Endothelial cell of umbilical vein (primary cell): ENCODE measurements at regions not wholly inside any gene's neighbourhood (a gene's known extent, or its start where the extent isn't known, plus 50 kb on each side); places are given as distances from the start of the nearest gene placed in this dataset.

Source experiments
- BruUV-seq: library from RNA; stranded (reverse); fragments of 400-500 nt; replicated peaks from 2 replicates; lab custom pipeline; 2021; lab: Mats Ljungman, UMichigan
- CTCF ChIA-PET: fragments of 300-600, 350-600 bp; sonication (Branson Sonifier 250); formaldehyde crosslinking; loops from one replicate; lab custom pipeline; 2021; ENCODE audit warnings: antibody characterized with exemption, inconsistent platforms; lab: Charles Lee
- POLR2A ChIA-PET: fragments of 300-600, 350-600 bp; sonication (Branson Sonifier 250); formaldehyde crosslinking; loops from one replicate; lab custom pipeline; 2021; ENCODE audit warnings: antibody characterized with exemption, inconsistent platforms; lab: Charles Lee
- DNase-seq: peaks from one replicate; pipeline ENCODE4 v3.0.0-alpha.2; 2011; ENCODE audit warnings: low read depth, low spot score
- FAIRE-seq: peaks from 2 replicates; lab custom pipeline; 2011; peaks lifted over from hg19 to GRCh38; lab: Jason Lieb, UNC
- H2AFZ ChIP-seq: 2 replicates; pipeline ENCODE4 v1.6.0; 2012; ENCODE audit warnings: low read depth, low read length, control low read depth, inconsistent platforms
- H3K27ac ChIP-seq: 2 replicates; pipeline ENCODE4 v1.5.1; 2011; ENCODE audit warnings: low read depth, mild to moderate bottlenecking, control low read depth, low read length, moderate library complexity; ENCODE audit not compliant: insufficient read depth
- H3K27me3 ChIP-seq, 2 experiments: 2 replicates each; pipeline versions ENCODE4 v1.6.0 to v1.6.1; 2011; ENCODE audit warnings: low read length in 2 of 2, mixed read lengths in 1 of 2; ENCODE audit not compliant: control insufficient read depth in 2 of 2, insufficient read depth in 2 of 2
- H3K36me3 ChIP-seq, 2 experiments: 2 replicates in 1 of 2; 3 replicates in 1 of 2; pipeline ENCODE4 v1.5.1; 2011; ENCODE audit warnings: low read length in 2 of 2, mild to moderate bottlenecking in 1 of 2, moderate library complexity in 1 of 2; ENCODE audit not compliant: control insufficient read depth in 2 of 2, insufficient read depth in 2 of 2; ENCODE audit errors: extremely low read depth in 1 of 2
- H3K4me1 ChIP-seq: 3 replicates; pipeline ENCODE4 v1.5.1; 2011; ENCODE audit warnings: mild to moderate bottlenecking, low read length; ENCODE audit not compliant: control insufficient read depth, insufficient read depth; ENCODE audit errors: extremely low read depth
- H3K4me2 ChIP-seq: 2 replicates; pipeline ENCODE4 v1.6.1; 2011; ENCODE audit warnings: low read length, control low read depth, mixed read lengths; ENCODE audit not compliant: insufficient read depth
- H3K4me3 ChIP-seq, 3 experiments: fragments of 200-600 bp in 1 of 3; sonication (generic), shearing (Covaris generic) in 1 of 3; replicated peaks in 1 of 3; 2 replicates each; pipeline ENCODE4 v1.5.1; 2011 to 2016; ENCODE audit warnings: control low read depth in 3 of 3, low read length in 3 of 3, mild to moderate bottlenecking in 2 of 3, inconsistent platforms in 1 of 3, low read depth in 1 of 3, moderate library complexity in 1 of 3; ENCODE audit not compliant: insufficient read depth in 1 of 3
- H3K79me2 ChIP-seq: 2 replicates; pipeline ENCODE4 v1.6.0; 2012; ENCODE audit warnings: low read length, inconsistent platforms; ENCODE audit not compliant: control insufficient read depth, insufficient read depth
- H3K9ac ChIP-seq: replicated peaks from 2 replicates; pipeline ENCODE3; 2011; ENCODE audit warnings: low read length, control low read depth; ENCODE audit not compliant: insufficient read depth; ENCODE audit errors: extremely low read depth
- H3K9me1 ChIP-seq: replicated peaks from 3 replicates; pipeline ENCODE4 v1.6.0; 2011; ENCODE audit warnings: mild to moderate bottlenecking, low read length; ENCODE audit not compliant: control insufficient read depth, insufficient read depth; ENCODE audit errors: extremely low read depth
- H3K9me3 ChIP-seq: replicated peaks from 2 replicates; pipeline ENCODE4 v1.5.1; 2012; ENCODE audit warnings: low read length, inconsistent platforms; ENCODE audit not compliant: control insufficient read depth, insufficient read depth
- H4K20me1 ChIP-seq: replicated peaks from 2 replicates; pipeline ENCODE3; 2011; ENCODE audit warnings: mild to moderate bottlenecking, low read length; ENCODE audit not compliant: control insufficient read depth, insufficient read depth; ENCODE audit errors: extremely low read depth
- EZH2 ChIP-seq: IDR thresholded peaks from 2 replicates; pipeline ENCODE4 v1.6.1; 2012; ENCODE audit warnings: borderline replicate concordance, low read depth, mild to moderate bottlenecking, moderate library complexity, low read length, inconsistent platforms; ENCODE audit not compliant: severe bottlenecking
- FOS ChIP-seq: IDR thresholded peaks from 2 replicates; pipeline ENCODE4 v1.6.1; 2011; ENCODE audit warnings: mild to moderate bottlenecking, low read length, moderate library complexity, borderline replicate concordance; ENCODE audit not compliant: insufficient read depth
- GATA2 ChIP-seq: IDR thresholded peaks from 2 replicates; pipeline ENCODE4 v1.7.0; 2011; ENCODE audit warnings: low read depth, mild to moderate bottlenecking, moderate library complexity, mixed read lengths, low read length; ENCODE audit not compliant: insufficient read length, insufficient read depth
- JUN ChIP-seq: IDR thresholded peaks from 2 replicates; pipeline ENCODE4 v1.6.1; 2011; ENCODE audit warnings: borderline replicate concordance, low read depth; ENCODE audit not compliant: insufficient read length, insufficient read depth
- MYC ChIP-seq: IDR thresholded peaks from one replicate; pipeline ENCODE4 v1.6.1; 2011; ENCODE audit warnings: mild to moderate bottlenecking, low read depth, low read length
- POLR2A ChIP-seq: IDR thresholded peaks from 2 replicates; pipeline ENCODE4 v1.6.1; 2012; ENCODE audit warnings: low read depth, mild to moderate bottlenecking, control low read depth, low read length
- POLR2AphosphoS5 ChIP-seq: IDR thresholded peaks from 2 replicates; pipeline ENCODE4 v1.6.1; 2012; ENCODE audit warnings: low read depth, mild to moderate bottlenecking, control low read depth, low read length, moderate library complexity; ENCODE audit not compliant: insufficient read depth
- dilution Hi-C: fragments of 300-500 bp; cut with MboI; formaldehyde crosslinking; loops from one replicate; pipeline ENCODE4 v1.15.0; 2019; ENCODE audit warnings: low sequenced_read_pairs; ENCODE audit not compliant: extremely low pct_ligation_motif_present
- intact Hi-C: fragments of 100-400 bp; cut with micrococcal nuclease; formaldehyde crosslinking; loops from one replicate; pipeline ENCODE4 v1.10.0; 2022
- TF ChIP-seq, protein P1 (sequence below): IDR thresholded peaks from 2 replicates; pipeline ENCODE4 v1.6.1; 2011; ENCODE audit not compliant: insufficient read depth, insufficient read length
- TF ChIP-seq, protein P2 (sequence below), 2 donors: IDR thresholded peaks; 1 replicate in 1 of 2; 2 replicates in 1 of 2; pipeline ENCODE4 v1.5.1; 2011; ENCODE audit warnings: low read length in 2 of 2, mild to moderate bottlenecking in 2 of 2, moderate library complexity in 2 of 2, control low read depth in 1 of 2, inconsistent platforms in 1 of 2, low read depth in 1 of 2; ENCODE audit not compliant: insufficient read depth in 1 of 2; ENCODE audit errors: extremely low read depth in 1 of 2

DNA sequence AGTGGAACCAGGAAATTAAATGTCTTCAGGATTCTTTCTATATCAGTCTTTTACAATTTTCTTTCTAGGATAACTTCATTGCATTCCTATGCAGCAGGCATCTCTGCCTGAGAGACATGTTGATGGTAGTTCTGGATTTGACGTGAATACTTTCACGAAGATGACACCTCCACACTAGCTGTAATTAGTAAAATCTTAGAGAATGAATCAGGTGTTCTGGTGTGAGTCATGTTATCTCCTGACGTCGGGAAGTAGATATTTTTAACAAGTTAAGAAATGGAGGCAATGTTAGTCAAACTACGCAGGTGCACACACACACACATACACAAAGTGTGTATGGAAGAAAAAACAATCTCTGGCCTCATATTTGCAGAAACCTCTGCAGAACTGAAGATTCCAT is 1661.3 kb upstream of the MIR17HG start:
- Histone ChIP-seq H3K79me2 (no peaks in the 10 kb centered on the region), H3K4me3 (no peak overlapping the region), H3K36me3 (no peaks in the 10 kb centered on the region), H3K4me1 (no peaks in the 10 kb centered on the region), H4K20me1 (no peaks in the 10 kb centered on the region), H3K9ac (no peak overlapping the region), H3K4me2 (no peak overlapping the region), H3K27ac (no peak overlapping the region), H2AFZ (no peak overlapping the region), H3K9me3 (no peaks in the 10 kb centered on the region), H3K27me3 (no peaks in the 10 kb centered on the region), H3K9me1 (no peaks in the 10 kb centered on the region)
- TF ChIP-seq, protein P1, sequence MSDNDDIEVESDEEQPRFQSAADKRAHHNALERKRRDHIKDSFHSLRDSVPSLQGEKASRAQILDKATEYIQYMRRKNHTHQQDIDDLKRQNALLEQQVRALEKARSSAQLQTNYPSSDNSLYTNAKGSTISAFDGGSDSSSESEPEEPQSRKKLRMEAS: no peak
- TF ChIP-seq, protein P2, sequence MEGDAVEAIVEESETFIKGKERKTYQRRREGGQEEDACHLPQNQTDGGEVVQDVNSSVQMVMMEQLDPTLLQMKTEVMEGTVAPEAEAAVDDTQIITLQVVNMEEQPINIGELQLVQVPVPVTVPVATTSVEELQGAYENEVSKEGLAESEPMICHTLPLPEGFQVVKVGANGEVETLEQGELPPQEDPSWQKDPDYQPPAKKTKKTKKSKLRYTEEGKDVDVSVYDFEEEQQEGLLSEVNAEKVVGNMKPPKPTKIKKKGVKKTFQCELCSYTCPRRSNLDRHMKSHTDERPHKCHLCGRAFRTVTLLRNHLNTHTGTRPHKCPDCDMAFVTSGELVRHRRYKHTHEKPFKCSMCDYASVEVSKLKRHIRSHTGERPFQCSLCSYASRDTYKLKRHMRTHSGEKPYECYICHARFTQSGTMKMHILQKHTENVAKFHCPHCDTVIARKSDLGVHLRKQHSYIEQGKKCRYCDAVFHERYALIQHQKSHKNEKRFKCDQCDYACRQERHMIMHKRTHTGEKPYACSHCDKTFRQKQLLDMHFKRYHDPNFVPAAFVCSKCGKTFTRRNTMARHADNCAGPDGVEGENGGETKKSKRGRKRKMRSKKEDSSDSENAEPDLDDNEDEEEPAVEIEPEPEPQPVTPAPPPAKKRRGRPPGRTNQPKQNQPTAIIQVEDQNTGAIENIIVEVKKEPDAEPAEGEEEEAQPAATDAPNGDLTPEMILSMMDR (IDR thresholded peaks at IDR 0.05; ENCODE audit: extremely low read depth in 1 of 2, insufficient read depth in 1 of 2, low read depth in 1 of 2, low read length in 2 of 2): no peak
- TF ChIP-seq POLR2AphosphoS5 (no peak), GATA2 (no peak), JUN (no peak), POLR2A (no peak), FOS (no peak), EZH2 (no peak), MYC (no peak)
- dilution Hi-C loops: no loop called here
- FAIRE-seq: no peak
- ChIA-PET POLR2A (no interaction called here), CTCF (interaction anchor here (1.0 to 2.0 kb wide), 3 partner anchors 10 to 324 kb away, joined by 3 to 10 read pairs (median 4); no protein-coding TSS in a partner anchor)
- intact Hi-C loops: no loop called here
- no TSS peak for BruUV-seq
- DNase-seq: no peak
